Central memory CD8-positive, alpha-beta T cell (primary cell): ENCODE measurements at regions not wholly inside any gene's neighbourhood (a gene's known extent, or its start where the extent isn't known, plus 50 kb on each side); places are given as distances from the start of the nearest gene placed in this dataset.
"Not testable (repeated sequence)": the region's sequence is repeated elsewhere in the genome, so short reads cannot be mapped to it uniquely, and the experiment has no call there.

Source experiments
- ATAC-seq: fragments of 150-1000 bp; cut with Tn5 transposase; replicated peaks from 2 replicates; pipeline ENCODE4 v1.10.0; 2022; ENCODE audit warnings: mild to moderate bottlenecking, moderate FRiP score, moderate number of reproducible peaks; ENCODE audit not compliant: poor library complexity, severe bottlenecking; ENCODE audit errors: extremely low read depth
- DNase-seq, 2 donors: peaks; one replicate each; pipeline ENCODE4 v3.0.0; 2021; ENCODE audit warnings: low spot score in 2 of 2
- H3K27ac Mint-ChIP-seq: one replicate; pipeline ENCODE4 v1.8.0; 2022; ENCODE audit warnings: low read depth, mild to moderate bottlenecking, moderate library complexity, mixed read lengths
- H3K27me3 Mint-ChIP-seq: one replicate; pipeline ENCODE4 v1.8.0; 2022; ENCODE audit warnings: mixed read lengths
- H3K36me3 Mint-ChIP-seq: one replicate; pipeline ENCODE4 v1.8.0; 2022; ENCODE audit warnings: mild to moderate bottlenecking, moderate library complexity, mixed read lengths; ENCODE audit not compliant: insufficient read depth
- H3K4me1 Mint-ChIP-seq: one replicate; pipeline ENCODE4 v1.8.0; 2022; ENCODE audit warnings: mixed read lengths
- H3K4me3 Mint-ChIP-seq: one replicate; pipeline ENCODE4 v1.8.0; 2022; ENCODE audit warnings: mild to moderate bottlenecking, moderate library complexity, mixed read lengths
- H3K9me3 Mint-ChIP-seq: one replicate; pipeline ENCODE4 v1.8.0; 2022; ENCODE audit warnings: mixed read lengths

DNA sequence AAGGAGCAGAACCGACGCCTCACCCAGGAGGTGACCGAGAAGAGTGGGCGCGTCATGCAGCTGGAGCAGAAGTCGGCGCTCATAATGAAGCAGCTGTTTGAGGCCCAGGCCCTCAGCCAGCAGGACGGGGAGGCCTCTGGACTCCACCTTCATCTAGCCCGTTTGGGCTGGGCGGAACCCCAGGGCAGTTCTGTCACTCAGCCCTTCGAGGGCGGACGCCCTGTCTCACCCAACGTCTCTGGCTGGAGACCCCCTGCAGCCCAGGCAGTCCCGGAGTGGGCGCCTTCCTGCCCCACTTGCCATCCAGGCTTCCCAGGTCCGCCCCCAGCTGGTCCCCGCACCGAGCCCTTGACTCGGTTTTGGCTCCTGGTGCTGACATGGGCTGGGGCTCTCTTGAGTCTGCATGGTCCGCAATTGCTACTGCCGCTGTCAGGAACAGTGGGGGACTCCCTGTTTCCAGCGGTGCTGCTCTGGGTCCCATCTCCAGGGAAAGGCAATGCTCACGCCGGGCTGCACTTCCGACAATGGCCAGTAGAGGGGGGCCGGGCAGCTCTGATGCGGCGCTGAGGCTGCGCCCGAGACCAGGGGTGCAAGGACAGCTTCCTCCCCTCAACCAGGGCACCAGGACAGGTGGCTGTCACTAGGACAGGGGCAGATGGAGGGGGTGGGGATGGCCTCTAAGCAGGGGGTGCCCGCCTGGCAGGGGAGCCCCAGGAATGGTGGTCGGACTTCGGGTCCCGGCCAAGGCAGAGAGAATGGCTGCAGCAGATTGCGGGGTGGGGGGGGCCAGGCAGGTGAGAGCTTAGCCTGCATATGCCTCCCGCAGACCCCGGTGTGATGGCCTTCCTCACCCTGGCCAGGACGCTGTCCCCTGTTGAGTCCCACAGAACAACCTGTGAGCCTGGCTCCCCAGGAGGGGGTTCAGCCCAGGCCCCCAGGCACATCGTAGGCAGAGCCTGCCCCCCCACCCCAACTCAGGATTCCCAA is 71.2 kb upstream of the KCTD7 start:
- DNase-seq (peak; percentile 58 to 71), ATAC-seq (peak; percentile 77)
- Mint-ChIP-seq H3K27me3 (no peaks in the 10 kb centered on the region), H3K27ac (peak overlapping the region; percentile 59), H3K9me3 (no peaks in the 10 kb centered on the region), H3K36me3 (peaks cover 32% of the 10 kb centered on the region), H3K4me1 (no peaks in the 10 kb centered on the region), H3K4me3 (no peak overlapping the region)

DNA sequence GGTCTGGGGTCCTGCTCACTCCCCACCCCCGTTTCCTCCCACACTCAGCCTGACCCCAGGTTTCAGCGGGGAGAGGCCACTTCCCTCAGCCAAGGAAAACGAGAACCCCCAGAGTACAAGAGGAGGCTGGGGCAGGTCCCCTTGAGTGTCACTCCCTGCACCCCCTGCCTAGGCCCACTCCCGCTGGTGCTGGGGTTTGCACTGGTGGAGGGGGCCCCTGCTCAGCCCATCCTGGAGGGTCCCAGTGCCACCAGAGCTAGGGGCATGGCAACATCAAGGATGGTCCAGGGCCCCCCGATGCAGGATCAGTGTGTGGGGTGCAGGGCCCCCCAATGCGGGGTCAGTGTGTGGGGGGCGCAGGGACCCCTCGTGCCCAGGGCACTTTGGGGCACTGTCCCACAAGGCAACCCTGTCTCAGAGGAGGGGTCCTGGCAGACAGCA is 70.5 kb upstream of the KCTD7 start:
- H3K27ac Mint-ChIP-seq: no peak overlapping the region
- no peaks in the 10 kb centered on the region for H3K9me3 Mint-ChIP-seq
- H3K4me1 Mint-ChIP-seq: no peaks in the 10 kb centered on the region
- H3K4me3 Mint-ChIP-seq: no peak overlapping the region
- no peak for DNase-seq
- H3K27me3 Mint-ChIP-seq: no peaks in the 10 kb centered on the region
- peaks cover 28% of the 10 kb centered on the region for H3K36me3 Mint-ChIP-seq
- no peak for ATAC-seq

DNA sequence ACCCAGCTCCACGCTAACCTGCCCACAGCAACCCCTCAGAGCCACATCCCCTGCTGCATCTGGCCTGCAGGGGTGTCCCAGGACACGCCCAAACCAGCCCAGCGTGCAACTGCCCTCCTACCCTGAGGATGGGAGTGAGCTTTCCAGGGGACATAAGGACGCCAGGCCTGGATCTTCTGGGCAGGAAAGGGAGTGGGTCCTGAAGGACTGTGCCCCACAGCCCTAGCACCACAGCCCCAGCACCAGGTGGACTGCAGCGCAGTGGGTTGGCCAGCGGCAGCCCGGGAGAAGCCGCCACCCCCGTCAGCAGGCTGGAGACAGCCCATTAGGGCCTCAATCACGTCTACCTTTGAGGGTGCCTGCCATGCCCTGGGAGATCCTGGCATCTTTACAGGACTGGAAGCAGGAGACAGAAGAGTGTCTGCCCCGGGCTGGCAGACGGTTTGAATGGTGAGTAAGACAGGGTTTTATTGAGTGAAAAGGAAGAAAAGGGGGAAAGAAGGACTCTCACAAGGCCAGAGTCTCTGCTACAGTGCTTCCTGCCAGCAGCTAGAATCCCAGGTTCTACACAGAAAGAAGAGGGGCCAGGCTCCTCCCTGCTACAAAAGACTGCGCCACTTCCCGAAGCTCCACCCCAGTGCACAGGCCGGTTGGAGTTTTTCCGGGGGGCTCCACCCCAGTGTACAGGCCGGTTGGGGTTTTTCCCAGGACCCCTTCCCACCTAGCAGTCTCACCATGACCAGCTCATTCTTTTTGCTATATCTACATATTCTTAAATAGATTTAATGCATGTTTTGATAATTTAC is 69.8 kb upstream of the KCTD7 start:
- ATAC-seq: no peak
- Mint-ChIP-seq H3K27ac (peak overlapping the region; percentile 70), H3K4me3 (no peak overlapping the region), H3K27me3 (no peaks in the 10 kb centered on the region), H3K36me3 (peaks cover 26% of the 10 kb centered on the region), H3K4me1 (no peaks in the 10 kb centered on the region), H3K9me3 (no peaks in the 10 kb centered on the region)
- DNase-seq: no peak

DNA sequence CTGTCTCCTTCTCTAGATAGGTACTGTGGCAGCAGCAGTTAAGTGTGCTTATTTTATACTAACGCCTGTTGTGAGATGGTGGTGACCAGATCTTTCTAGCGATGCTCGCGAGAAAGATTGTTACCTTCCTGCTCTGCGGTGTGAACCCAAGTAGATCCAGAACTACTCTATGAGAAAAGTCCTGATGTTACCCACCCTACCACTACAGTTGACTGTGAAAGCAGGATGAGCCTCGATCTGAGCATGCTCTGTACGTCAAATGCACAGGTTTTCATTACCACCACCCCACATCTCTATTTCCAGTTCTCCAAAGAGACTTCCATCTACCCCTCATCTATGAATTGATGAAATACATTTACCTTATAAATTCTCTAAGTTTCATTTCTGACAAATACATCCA is 64.6 kb upstream of the KCTD7 start:
- ATAC-seq (no peak), DNase-seq (no peak)
- H3K27me3 Mint-ChIP-seq: no peaks in the 10 kb centered on the region
- peaks cover 6% of the 10 kb centered on the region for H3K4me1 Mint-ChIP-seq
- peak overlapping the region; percentile 81 for H3K27ac Mint-ChIP-seq
- H3K36me3 Mint-ChIP-seq: peaks cover 26% of the 10 kb centered on the region
- H3K4me3 Mint-ChIP-seq: no peak overlapping the region
- no peaks in the 10 kb centered on the region for H3K9me3 Mint-ChIP-seq

DNA sequence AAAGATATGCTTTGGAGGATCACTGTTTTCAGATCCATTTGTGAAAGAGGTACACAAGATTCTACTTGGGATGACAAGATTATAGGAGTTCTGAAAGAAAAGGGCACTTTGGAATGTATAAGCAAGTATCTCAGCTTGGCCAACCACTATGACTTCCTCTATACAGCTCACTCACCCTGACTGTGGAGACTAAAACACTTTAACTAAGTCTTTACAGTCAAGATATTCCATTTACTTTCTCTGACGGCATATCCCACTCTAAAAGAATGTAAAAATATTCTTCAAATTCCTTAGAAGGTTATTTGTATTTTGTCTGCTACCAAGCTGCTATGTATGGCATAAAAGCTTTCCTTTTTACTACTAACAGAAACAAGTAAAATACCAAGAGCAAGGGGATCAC is 58.5 kb upstream of the KCTD7 start:
- not testable (repeated sequence) for H3K27me3 Mint-ChIP-seq, H3K27ac Mint-ChIP-seq, H3K4me1 Mint-ChIP-seq, H3K4me3 Mint-ChIP-seq, DNase-seq, H3K9me3 Mint-ChIP-seq, ATAC-seq
- H3K36me3 Mint-ChIP-seq: peaks cover 52% of the 10 kb centered on the region

DNA sequence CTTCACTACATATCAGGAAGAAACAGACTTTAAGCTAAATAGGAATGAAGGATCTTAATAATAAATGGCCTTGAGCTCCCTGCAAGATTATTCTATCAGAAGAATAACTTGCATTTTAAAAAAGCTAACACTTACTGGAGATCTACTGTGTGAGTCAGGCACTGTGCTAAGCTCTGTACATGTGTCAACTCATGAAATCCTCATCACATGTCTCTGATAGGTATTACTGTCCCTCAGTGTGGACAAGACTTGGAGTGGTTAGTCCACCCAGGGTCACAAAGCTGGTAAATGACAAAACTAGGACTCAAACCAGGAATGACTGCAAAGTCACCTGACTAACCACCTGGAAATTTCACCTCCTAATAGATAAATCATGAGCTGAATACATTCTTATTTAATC is 57.1 kb upstream of the KCTD7 start:
- peaks cover 62% of the 10 kb centered on the region for H3K36me3 Mint-ChIP-seq
- ATAC-seq (no peak), DNase-seq (no peak)
- H3K27ac Mint-ChIP-seq: no peak overlapping the region
- no peaks in the 10 kb centered on the region for H3K9me3 Mint-ChIP-seq
- no peaks in the 10 kb centered on the region for H3K27me3 Mint-ChIP-seq
- no peak overlapping the region for H3K4me3 Mint-ChIP-seq
- peaks cover 8% of the 10 kb centered on the region for H3K4me1 Mint-ChIP-seq

DNA sequence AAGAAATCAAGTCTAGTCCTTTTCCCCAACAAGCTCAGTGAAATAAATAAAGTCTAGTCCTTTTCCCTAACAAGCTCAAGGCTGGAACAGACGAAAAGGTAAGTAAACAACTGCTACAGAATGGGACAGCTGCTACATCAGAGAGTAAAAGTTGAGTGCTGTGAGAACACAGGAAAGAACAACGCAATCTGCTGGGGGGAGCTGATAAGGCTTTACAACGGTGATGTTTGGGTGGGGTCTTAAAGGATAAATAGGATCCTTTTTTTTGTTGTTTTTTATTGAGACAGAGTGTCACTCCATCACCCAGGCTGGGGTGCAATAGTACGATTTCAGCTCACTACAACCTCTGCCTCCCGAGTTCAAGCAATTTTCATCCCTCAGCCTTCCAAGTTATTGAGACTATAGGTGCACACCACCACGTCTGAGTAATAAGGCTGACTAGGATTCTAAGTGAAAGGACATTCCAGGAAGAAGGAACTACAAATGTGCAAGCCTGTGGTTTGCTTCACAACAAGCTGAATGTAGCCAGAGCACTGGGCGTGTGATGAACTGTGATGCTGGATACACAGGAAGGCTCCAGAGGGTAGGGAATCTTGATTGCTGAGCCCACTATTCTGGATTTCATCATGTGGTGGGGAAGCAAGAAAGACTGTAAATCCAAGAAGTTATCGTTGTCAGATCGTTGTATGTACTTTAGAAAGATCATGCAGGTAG is 54.7 kb upstream of the KCTD7 start:
- H3K27me3 Mint-ChIP-seq, H3K9me3 Mint-ChIP-seq, H3K4me3 Mint-ChIP-seq, ATAC-seq, DNase-seq: not testable (repeated sequence)
- Mint-ChIP-seq H3K27ac (peak overlapping the region; percentile 30), H3K36me3 (peaks cover 59% of the 10 kb centered on the region), H3K4me1 (peaks cover 26% of the 10 kb centered on the region)

DNA sequence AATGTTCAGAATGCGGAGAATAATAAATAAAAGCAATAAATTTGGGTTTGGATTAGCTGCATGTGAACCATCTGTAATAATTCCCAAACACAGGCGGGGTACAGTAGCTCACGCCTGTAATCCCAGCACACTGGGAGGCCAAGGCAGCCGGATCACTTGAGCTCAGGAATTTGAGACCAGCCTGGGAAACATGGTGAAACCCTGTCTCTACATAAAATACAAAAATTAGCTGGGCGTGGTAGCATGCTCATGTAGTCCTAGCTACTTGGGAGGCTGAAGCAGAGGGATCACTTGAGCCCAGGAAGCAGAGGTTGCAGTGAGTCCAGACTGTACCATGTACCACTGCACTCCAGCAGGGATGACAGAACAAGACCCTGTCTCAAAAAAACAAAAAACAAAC is 53.9 kb upstream of the KCTD7 start:
- H3K9me3 Mint-ChIP-seq, H3K4me3 Mint-ChIP-seq, ATAC-seq, H3K27me3 Mint-ChIP-seq, DNase-seq: not testable (repeated sequence)
- H3K36me3 Mint-ChIP-seq: peaks cover 55% of the 10 kb centered on the region
- peaks cover 31% of the 10 kb centered on the region for H3K4me1 Mint-ChIP-seq
- peak overlapping the region; percentile 30 for H3K27ac Mint-ChIP-seq

DNA sequence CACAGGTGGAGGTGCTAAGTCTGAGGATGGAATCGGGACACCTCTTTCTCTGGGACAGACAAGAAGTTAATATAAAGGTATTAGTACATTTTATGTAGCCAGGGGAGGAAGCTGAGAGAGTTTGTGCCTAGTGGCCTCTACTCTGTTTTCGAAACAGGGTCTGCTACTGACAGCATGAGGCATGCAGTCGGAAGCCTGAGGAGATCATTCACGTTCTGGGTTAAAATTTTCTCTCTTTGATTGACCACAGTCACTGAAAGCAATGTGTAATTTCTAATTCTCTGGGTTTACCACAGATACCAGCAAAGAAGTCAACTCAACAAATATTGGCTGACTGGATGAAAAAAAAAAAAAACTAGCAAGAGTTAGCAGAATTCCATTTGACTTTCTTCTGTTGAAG is 53.3 kb upstream of the KCTD7 start:
- Mint-ChIP-seq H3K27me3 (no peaks in the 10 kb centered on the region), H3K9me3 (no peaks in the 10 kb centered on the region), H3K36me3 (peaks cover 48% of the 10 kb centered on the region), H3K4me1 (peaks cover 31% of the 10 kb centered on the region), H3K4me3 (no peak overlapping the region), H3K27ac (peak overlapping the region; percentile 30)
- DNase-seq: no peak
- ATAC-seq: no peak

DNA sequence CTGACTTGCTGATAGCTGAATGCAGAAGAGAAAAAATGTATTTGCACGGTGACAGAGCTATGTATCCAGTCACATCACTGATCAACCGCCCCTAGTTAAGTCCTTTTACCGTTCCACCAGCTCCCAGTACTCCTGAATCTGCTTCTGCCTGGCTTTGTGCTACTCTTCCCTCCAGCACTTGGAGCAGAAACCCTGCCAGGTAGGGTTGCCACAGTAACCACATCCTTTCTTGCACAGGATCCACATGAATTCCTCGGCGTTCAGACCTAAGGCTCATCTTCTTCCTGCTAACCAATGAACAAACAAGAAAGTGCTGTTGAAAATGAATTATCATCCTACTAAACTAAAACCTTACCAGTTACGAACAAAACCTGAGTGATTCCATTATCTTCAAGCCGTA is 52.0 kb upstream of the KCTD7 start:
- Mint-ChIP-seq H3K9me3 (no peaks in the 10 kb centered on the region), H3K27ac (no peak overlapping the region), H3K4me1 (peaks cover 31% of the 10 kb centered on the region), H3K27me3 (no peaks in the 10 kb centered on the region), H3K36me3 (peaks cover 44% of the 10 kb centered on the region), H3K4me3 (no peak overlapping the region)
- ATAC-seq (no peak), DNase-seq (no peak)
